Keratinocyte (primary cell): ENCODE measurements at regions not wholly inside any gene's neighbourhood (a gene's known extent, or its start where the extent isn't known, plus 50 kb on each side); places are given as distances from the start of the nearest gene placed in this dataset.

ENCODE experiments used
- DNase-seq: peaks from one replicate; pipeline ENCODE4 v3.0.0-alpha.2; 2011; ENCODE audit warnings: low read depth, missing footprints, low spot score
- FAIRE-seq: peaks from 2 replicates; lab custom pipeline; 2011; peaks lifted over from hg19 to GRCh38; lab: Jason Lieb, UNC
- H2AFZ ChIP-seq: 2 replicates; pipeline ENCODE4 v1.6.0; 2012; ENCODE audit warnings: low read length, control low read depth, inconsistent platforms; ENCODE audit not compliant: control insufficient read depth
- H3K27ac ChIP-seq: 2 replicates; pipeline ENCODE4 v1.5.1; 2011; ENCODE audit warnings: low read length; ENCODE audit not compliant: control insufficient read depth, insufficient read depth
- H3K27me3 ChIP-seq: 3 replicates; pipeline ENCODE4 v1.6.0; 2011; ENCODE audit warnings: low read length; ENCODE audit not compliant: control insufficient read depth, insufficient read depth; ENCODE audit errors: extremely low read depth
- H3K36me3 ChIP-seq, 2 experiments: 2 replicates in 1 of 2; 3 replicates in 1 of 2; pipeline ENCODE4 v1.5.1; 2011; ENCODE audit warnings: low read length in 2 of 2, mild to moderate bottlenecking in 1 of 2; ENCODE audit not compliant: control insufficient read depth in 2 of 2, insufficient read depth in 2 of 2; ENCODE audit errors: extremely low read depth in 1 of 2
- H3K4me1 ChIP-seq: 3 replicates; pipeline ENCODE4 v1.5.1; 2011; ENCODE audit warnings: low read length; ENCODE audit not compliant: control insufficient read depth, insufficient read depth; ENCODE audit errors: extremely low read depth
- H3K4me2 ChIP-seq: 3 replicates; pipeline ENCODE4 v1.6.0; 2011; ENCODE audit warnings: low read depth, low read length; ENCODE audit not compliant: control insufficient read depth, insufficient read depth; ENCODE audit errors: extremely low read depth
- H3K4me3 ChIP-seq, 3 experiments: fragments of 200-600 bp in 1 of 3; sonication (generic) in 1 of 3; 2 replicates in 2 of 3; 3 replicates in 1 of 3; pipeline ENCODE4 v1.5.1; 2011 to 2016; ENCODE audit warnings: low read length in 3 of 3, mild to moderate bottlenecking in 3 of 3, control low read depth in 2 of 3, inconsistent platforms in 1 of 3, low read depth in 1 of 3, mixed read lengths in 1 of 3, mixed run types in 1 of 3, moderate library complexity in 1 of 3; ENCODE audit not compliant: control insufficient read depth in 2 of 3, insufficient read depth in 2 of 3; ENCODE audit errors: extremely low read depth in 1 of 3
- H3K79me2 ChIP-seq: 2 replicates; pipeline ENCODE4 v1.6.0; 2012; ENCODE audit warnings: low read length; ENCODE audit not compliant: control insufficient read depth, insufficient read depth
- H3K9ac ChIP-seq: 3 replicates; pipeline ENCODE4 v1.6.0; 2011; ENCODE audit warnings: low read length; ENCODE audit not compliant: control insufficient read depth, insufficient read depth; ENCODE audit errors: extremely low read depth
- H3K9me1 ChIP-seq: 3 replicates; pipeline ENCODE4 v1.6.0; 2011; ENCODE audit warnings: low read length; ENCODE audit not compliant: control insufficient read depth, insufficient read depth; ENCODE audit errors: extremely low read depth
- H3K9me3 ChIP-seq: 2 replicates; pipeline ENCODE4 v1.5.1; 2012; ENCODE audit warnings: low read depth, low read length; ENCODE audit not compliant: control insufficient read depth
- H4K20me1 ChIP-seq: 3 replicates; pipeline ENCODE4 v1.6.0; 2011; ENCODE audit warnings: low read length; ENCODE audit not compliant: control insufficient read depth, insufficient read depth; ENCODE audit errors: extremely low read depth
- EZH2 ChIP-seq: IDR thresholded peaks from one replicate; pipeline ENCODE4 v1.6.1; 2012; ENCODE audit warnings: inconsistent platforms, mild to moderate bottlenecking, low read length, moderate library complexity
- dilution Hi-C: fragments of 300-500 bp; cut with MboI; formaldehyde crosslinking; loops from one replicate; pipeline ENCODE4 v1.7.0; 2020; ENCODE audit warnings: low sequenced_read_pairs; ENCODE audit not compliant: extremely low pct_ligation_motif_present
- TF ChIP-seq, protein P1 (sequence below), 3 experiments: IDR thresholded peaks in 1 of 3; conservative IDR thresholded peaks in 1 of 3; optimal IDR thresholded peaks in 1 of 3; 2 replicates in 2 of 3; 3 replicates in 1 of 3; pipeline versions ENCODE3 to v1.5.1; 2011; ENCODE audit warnings: low read length in 3 of 3, mild to moderate bottlenecking in 3 of 3, moderate library complexity in 2 of 3, control low read depth in 1 of 3, inconsistent platforms in 1 of 3; ENCODE audit not compliant: insufficient read depth in 2 of 3; ENCODE audit errors: extremely low read depth in 1 of 3

DNA sequence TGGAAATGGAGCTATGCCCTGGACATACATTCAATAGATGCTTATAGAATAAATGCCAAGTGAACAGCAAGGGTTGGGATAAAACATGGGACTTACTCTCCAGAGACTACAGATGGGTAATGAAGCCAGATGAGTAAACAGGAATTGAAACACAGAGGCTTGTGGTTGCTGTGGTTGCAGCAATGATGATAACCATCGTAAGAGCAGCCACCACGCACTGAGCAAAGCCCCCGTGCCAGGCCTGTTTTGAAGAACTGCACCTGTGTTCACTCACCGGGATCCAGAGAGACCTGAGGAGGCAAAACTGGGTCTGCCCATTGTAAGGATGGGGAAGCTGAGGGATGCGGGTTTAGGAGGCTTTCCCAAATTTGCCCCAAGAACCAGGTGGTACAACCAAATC, 431.1 kb upstream of the CDH4 start:
- no peak overlapping the region for H3K4me3 ChIP-seq
- no peaks in the 10 kb centered on the region for H4K20me1 ChIP-seq
- no peak overlapping the region for H3K27ac ChIP-seq
- DNase-seq (no peak), FAIRE-seq (no peak)
- no peak overlapping the region for H3K9ac ChIP-seq
- TF ChIP-seq EZH2, result no peak
- TF ChIP-seq, protein P1, sequence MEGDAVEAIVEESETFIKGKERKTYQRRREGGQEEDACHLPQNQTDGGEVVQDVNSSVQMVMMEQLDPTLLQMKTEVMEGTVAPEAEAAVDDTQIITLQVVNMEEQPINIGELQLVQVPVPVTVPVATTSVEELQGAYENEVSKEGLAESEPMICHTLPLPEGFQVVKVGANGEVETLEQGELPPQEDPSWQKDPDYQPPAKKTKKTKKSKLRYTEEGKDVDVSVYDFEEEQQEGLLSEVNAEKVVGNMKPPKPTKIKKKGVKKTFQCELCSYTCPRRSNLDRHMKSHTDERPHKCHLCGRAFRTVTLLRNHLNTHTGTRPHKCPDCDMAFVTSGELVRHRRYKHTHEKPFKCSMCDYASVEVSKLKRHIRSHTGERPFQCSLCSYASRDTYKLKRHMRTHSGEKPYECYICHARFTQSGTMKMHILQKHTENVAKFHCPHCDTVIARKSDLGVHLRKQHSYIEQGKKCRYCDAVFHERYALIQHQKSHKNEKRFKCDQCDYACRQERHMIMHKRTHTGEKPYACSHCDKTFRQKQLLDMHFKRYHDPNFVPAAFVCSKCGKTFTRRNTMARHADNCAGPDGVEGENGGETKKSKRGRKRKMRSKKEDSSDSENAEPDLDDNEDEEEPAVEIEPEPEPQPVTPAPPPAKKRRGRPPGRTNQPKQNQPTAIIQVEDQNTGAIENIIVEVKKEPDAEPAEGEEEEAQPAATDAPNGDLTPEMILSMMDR (optimal IDR thresholded peaks at IDR 0.05 in 1 of 3, IDR thresholded peaks at IDR 0.05 in 1 of 3, conservative IDR thresholded peaks at IDR 0.05 in 1 of 3; ENCODE audit: extremely low read depth in 1 of 3, insufficient read depth in 2 of 3, low read length in 3 of 3), result no peak
- H3K27me3 ChIP-seq, result peaks cover 3% of the 10 kb centered on the region
- H3K9me1 ChIP-seq, result no peaks in the 10 kb centered on the region
- no peaks in the 10 kb centered on the region for H3K79me2 ChIP-seq
- H3K4me2 ChIP-seq, result no peak overlapping the region
- no peak overlapping the region for H2AFZ ChIP-seq
- no peaks in the 10 kb centered on the region for H3K9me3 ChIP-seq
- no peaks in the 10 kb centered on the region for H3K36me3 ChIP-seq
- dilution Hi-C loops, result no loop called here
- H3K4me1 ChIP-seq, result no peaks in the 10 kb centered on the region

DNA sequence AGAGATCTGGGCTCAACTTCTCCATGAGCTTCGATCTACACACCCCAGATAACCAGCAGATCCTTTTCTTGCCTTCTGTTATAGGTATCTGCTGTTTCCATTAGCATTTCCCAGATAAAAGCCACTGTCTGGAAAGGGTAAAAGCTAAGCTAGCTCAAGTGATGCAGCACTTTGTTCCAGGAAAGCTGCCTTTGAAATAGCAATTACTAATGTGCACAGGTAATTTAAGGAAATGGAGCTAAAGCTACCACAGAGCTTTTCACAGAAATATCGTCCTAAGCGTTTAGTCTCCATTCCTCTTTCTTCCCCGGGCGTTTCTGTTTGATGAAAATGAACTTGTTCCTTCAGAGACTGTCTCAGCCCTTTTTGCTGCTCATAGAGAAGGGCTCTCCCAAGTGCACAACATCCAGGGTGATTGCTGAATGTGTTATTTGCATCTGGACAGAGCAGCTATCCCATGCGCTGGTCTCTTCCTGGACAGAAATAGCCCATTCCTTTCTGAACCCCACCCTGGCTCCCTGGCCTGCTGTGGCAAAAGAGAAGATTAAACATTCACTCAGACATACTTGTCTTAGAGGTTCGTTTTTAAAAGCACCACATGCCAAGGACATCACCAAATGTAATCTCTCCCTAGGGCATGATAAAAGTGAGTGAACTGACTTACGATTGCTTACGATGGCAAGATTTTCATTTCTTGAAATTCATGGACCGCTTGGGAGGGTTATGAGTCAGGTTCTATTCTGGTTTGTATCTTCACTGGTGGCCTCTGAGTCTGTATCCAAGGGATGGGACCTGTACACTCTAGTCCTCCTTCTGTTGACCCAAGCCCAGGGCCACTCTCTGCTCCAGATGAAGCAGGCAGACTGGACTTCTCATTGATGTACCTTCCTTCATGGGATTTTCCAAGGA, 429.1 kb upstream of the CDH4 start:
- Histone ChIP-seq H3K36me3 (no peaks in the 10 kb centered on the region), H3K27me3 (peaks cover 3% of the 10 kb centered on the region), H3K4me2 (no peak overlapping the region), H3K27ac (no peak overlapping the region), H3K9me1 (no peaks in the 10 kb centered on the region), H3K4me1 (no peaks in the 10 kb centered on the region), H2AFZ (no peak overlapping the region), H3K79me2 (no peaks in the 10 kb centered on the region), H3K9me3 (no peaks in the 10 kb centered on the region), H3K9ac (no peak overlapping the region), H3K4me3 (no peak overlapping the region), H4K20me1 (no peaks in the 10 kb centered on the region)
- FAIRE-seq (no peak), DNase-seq (no peak)
- TF ChIP-seq EZH2, result no peak
- dilution Hi-C loops, result no loop called here
